Naive thymus-derived CD4-positive, alpha-beta T cell (primary cell): ENCODE measurements at regions not wholly inside any gene's neighbourhood (a gene's known extent, or its start where the extent isn't known, plus 50 kb on each side); places are given as distances from the start of the nearest gene placed in this dataset.

Source experiments
- ATAC-seq: fragments of 150-1000 bp; cut with Tn5 transposase; 2 replicates; pipeline ENCODE4 v1.10.0; 2021; ENCODE audit warnings: mild to moderate bottlenecking, moderate library complexity
- CTCF ChIA-PET: fragments of 350-600 bp; sonication (Branson Sonifier 250); formaldehyde crosslinking; loops from one replicate; lab custom pipeline; 2021; ENCODE audit warnings: antibody characterized with exemption; lab: Charles Lee
- POLR2A ChIA-PET: fragments of 350-600 bp; sonication (Branson Sonifier 250); formaldehyde crosslinking; loops from one replicate; lab custom pipeline; 2021; ENCODE audit warnings: antibody characterized with exemption, inconsistent platforms; lab: Charles Lee
- DNase-seq, 9 donors: peaks; one replicate each; pipeline versions ENCODE4 v3.0.0 to v3.0.0-alpha.2; 2020 to 2022; ENCODE audit warnings: mixed read lengths in 1 of 9
- H3K27ac ChIP-seq: one replicate; pipeline ENCODE4 v1.7.0; 2013; ENCODE audit warnings: mild to moderate bottlenecking, low read depth, low read length, moderate library complexity
- H3K27me3 ChIP-seq, 2 donors: one replicate each; pipeline ENCODE4 v1.7.0; 2013; ENCODE audit warnings: low read length in 2 of 2, mild to moderate bottlenecking in 2 of 2, moderate library complexity in 2 of 2; ENCODE audit not compliant: control insufficient read depth in 2 of 2, insufficient read depth in 2 of 2
- H3K36me3 ChIP-seq, 3 experiments: 1 replicate in 2 of 3; 2 replicates in 1 of 3; pipeline ENCODE4 v1.7.0; 2013; ENCODE audit warnings: low read length in 3 of 3, mild to moderate bottlenecking in 3 of 3, moderate library complexity in 1 of 3; ENCODE audit not compliant: insufficient read depth in 3 of 3, control insufficient read depth in 2 of 3
- H3K4me1 ChIP-seq, 2 donors: one replicate each; pipeline ENCODE4 v1.7.0; 2013; ENCODE audit warnings: low read length in 2 of 2, mild to moderate bottlenecking in 2 of 2, moderate library complexity in 1 of 2; ENCODE audit not compliant: control insufficient read depth in 2 of 2, insufficient read depth in 2 of 2
- H3K4me3 ChIP-seq: 2 replicates; pipeline ENCODE4 v1.7.0; 2013; ENCODE audit warnings: mild to moderate bottlenecking, low read length
- H3K9me3 ChIP-seq, 3 experiments: 1 replicate in 2 of 3; 2 replicates in 1 of 3; pipeline ENCODE4 v1.7.0; 2013; ENCODE audit warnings: low read length in 3 of 3; ENCODE audit not compliant: control insufficient read depth in 2 of 3
- H3K27ac Mint-ChIP-seq, 9 donors: one replicate each; pipeline ENCODE4 v1.8.0; 2020 to 2022; ENCODE audit warnings: mixed read lengths in 9 of 9, mild to moderate bottlenecking in 8 of 9, moderate library complexity in 5 of 9, inconsistent platforms in 2 of 9
- H3K27me3 Mint-ChIP-seq, 5 donors: one replicate each; pipeline ENCODE4 v1.8.0; 2021 to 2022; ENCODE audit warnings: mixed read lengths in 5 of 5, mild to moderate bottlenecking in 1 of 5
- H3K36me3 Mint-ChIP-seq, 5 donors: one replicate each; pipeline ENCODE4 v1.8.0; 2020 to 2022; ENCODE audit warnings: mixed read lengths in 5 of 5, mild to moderate bottlenecking in 3 of 5, inconsistent platforms in 1 of 5
- H3K4me1 Mint-ChIP-seq, 7 donors: one replicate each; pipeline ENCODE4 v1.8.0; 2020 to 2022; ENCODE audit warnings: mixed read lengths in 7 of 7, mild to moderate bottlenecking in 3 of 7, inconsistent platforms in 1 of 7
- H3K4me3 Mint-ChIP-seq, 10 donors: one replicate each; pipeline ENCODE4 v1.8.0; 2020 to 2022; ENCODE audit warnings: mild to moderate bottlenecking in 10 of 10, mixed read lengths in 10 of 10, moderate library complexity in 6 of 10, inconsistent platforms in 2 of 10
- H3K9me3 Mint-ChIP-seq, 11 donors: one replicate each; pipeline ENCODE4 v1.8.0; 2020 to 2022; ENCODE audit warnings: mixed read lengths in 11 of 11, mild to moderate bottlenecking in 4 of 11, inconsistent platforms in 1 of 11, moderate library complexity in 1 of 11
- intact Hi-C, 2 donors: fragments of 100-400 bp; cut with micrococcal nuclease; formaldehyde crosslinking; loops; one replicate each; pipeline ENCODE4 v1.15.1; 2023

- Mint-ChIP-seq H3K9me3 (peaks cover 0 to 17% (median 5%) of the 10 kb centered on the region in 11 donors), H3K4me1 (peaks cover 0 to 18% (median 4%) of the 10 kb centered on the region in 7 donors), H3K36me3 (peaks cover 10 to 51% (median 22%) of the 10 kb centered on the region in 5 donors), H3K4me3 (no peak overlapping the region), H3K27ac (peak overlapping the region in 1 of 9 donors; percentile 32), H3K27me3 (no peaks in the 10 kb centered on the region)
- DNase-seq (no peak), ATAC-seq (no peak)
- H3K27me3 ChIP-seq = no peaks in the 10 kb centered on the region
- H3K36me3 ChIP-seq = no peaks in the 10 kb centered on the region
- ChIA-PET POLR2A (interaction anchor here (1.3 kb wide), 1 partner anchor 107 kb away, joined by 3 read pairs; no protein-coding TSS in a partner anchor), CTCF (interaction anchor here (0.6 kb wide), 1 partner anchor 117 kb away, joined by 5 read pairs; no protein-coding TSS in a partner anchor)
- no peaks in the 10 kb centered on the region for H3K9me3 ChIP-seq
- intact Hi-C loops = no loop called here
- H3K27ac ChIP-seq = no peak overlapping the region
- H3K4me3 ChIP-seq = no peak overlapping the region
- H3K4me1 ChIP-seq = no peaks in the 10 kb centered on the region
These were observed 269.8 kb upstream of the PWP1 start for GRCh38 chr12:107415834-107416233.

- Histone ChIP-seq H3K36me3 (no peaks in the 10 kb centered on the region), H3K4me3 (no peak overlapping the region), H3K27ac (no peak overlapping the region), H3K9me3 (no peaks in the 10 kb centered on the region), H3K27me3 (no peaks in the 10 kb centered on the region), H3K4me1 (no peaks in the 10 kb centered on the region)
- H3K27ac Mint-ChIP-seq = peak overlapping the region in 1 of 9 donors; percentile 4
- H3K9me3 Mint-ChIP-seq = peaks cover 0 to 18% (median 5%) of the 10 kb centered on the region in 11 donors
- ATAC-seq (no peak), DNase-seq (no peak)
- CTCF ChIA-PET = no interaction called here
- intact Hi-C loops = no loop called here
- no peak overlapping the region for H3K4me3 Mint-ChIP-seq
- peaks cover 0 to 24% (median 5%) of the 10 kb centered on the region in 7 donors for H3K4me1 Mint-ChIP-seq
- H3K36me3 Mint-ChIP-seq = peaks cover 10 to 55% (median 23%) of the 10 kb centered on the region in 5 donors
- POLR2A ChIA-PET = no interaction called here
- no peaks in the 10 kb centered on the region for H3K27me3 Mint-ChIP-seq
These were observed 268.6 kb upstream of the PWP1 start for GRCh38 chr12:107417004-107417403.

- Histone ChIP-seq H3K36me3 (no peaks in the 10 kb centered on the region), H3K4me3 (no peak overlapping the region), H3K9me3 (no peaks in the 10 kb centered on the region), H3K27me3 (no peaks in the 10 kb centered on the region), H3K4me1 (no peaks in the 10 kb centered on the region), H3K27ac (no peak overlapping the region)
- ATAC-seq = no peak
- Mint-ChIP-seq H3K9me3 (peaks cover 0 to 18% (median 5%) of the 10 kb centered on the region in 11 donors), H3K27ac (no peak overlapping the region), H3K36me3 (peaks cover 10 to 59% (median 29%) of the 10 kb centered on the region in 5 donors), H3K4me1 (peaks cover 0 to 27% (median 5%) of the 10 kb centered on the region in 7 donors), H3K27me3 (no peaks in the 10 kb centered on the region), H3K4me3 (no peak overlapping the region)
- ChIA-PET CTCF (no interaction called here), POLR2A (no interaction called here)
- DNase-seq = no peak
- intact Hi-C loops = no loop called here
These were observed 266.6 kb upstream of the PWP1 start for GRCh38 chr12:107418981-107419380.

GRCh38 chr12:107423531-107423930, 262.1 kb upstream of the PWP1 start:
- no peak for DNase-seq
- Histone ChIP-seq H3K4me1 (no peaks in the 10 kb centered on the region), H3K27ac (no peak overlapping the region), H3K36me3 (no peaks in the 10 kb centered on the region), H3K27me3 (no peaks in the 10 kb centered on the region), H3K4me3 (no peak overlapping the region), H3K9me3 (no peaks in the 10 kb centered on the region)
- Mint-ChIP-seq H3K9me3 (peaks cover 0 to 18% (median 5%) of the 10 kb centered on the region in 11 donors), H3K36me3 (peaks cover 10 to 55% (median 36%) of the 10 kb centered on the region in 5 donors), H3K4me3 (no peak overlapping the region), H3K27ac (peak overlapping the region in 2 of 9 donors; percentile 5 to 13), H3K4me1 (peaks cover 0 to 40% (median 13%) of the 10 kb centered on the region in 7 donors), H3K27me3 (peaks cover 0 to 7% (median 0%) of the 10 kb centered on the region in 5 donors)
- intact Hi-C loops = no loop called here
- ATAC-seq = no peak
- POLR2A ChIA-PET = no interaction called here
- CTCF ChIA-PET = no interaction called here

GRCh38 chr12:107429006-107429705, 256.4 kb upstream of the PWP1 start:
- H3K27me3 ChIP-seq = no peaks in the 10 kb centered on the region
- H3K4me3 ChIP-seq = no peak overlapping the region
- CTCF ChIA-PET = interaction anchor here (1.6 kb wide), 1 partner anchor 298 kb away, joined by 4 read pairs; no protein-coding TSS in a partner anchor
- peak overlapping the region in 4 of 9 donors; percentile 5 to 51 (median 35) for H3K27ac Mint-ChIP-seq
- peaks cover 0 to 36% (median 16%) of the 10 kb centered on the region in 5 donors for H3K36me3 Mint-ChIP-seq
- no peak overlapping the region for H3K4me3 Mint-ChIP-seq
- POLR2A ChIA-PET = no interaction called here
- no peak for ATAC-seq
- H3K9me3 ChIP-seq = no peaks in the 10 kb centered on the region
- no peak overlapping the region for H3K27ac ChIP-seq
- intact Hi-C loops = no loop called here
- H3K4me1 ChIP-seq = no peaks in the 10 kb centered on the region
- peaks cover 0 to 7% (median 0%) of the 10 kb centered on the region in 5 donors for H3K27me3 Mint-ChIP-seq
- DNase-seq = no peak
- H3K36me3 ChIP-seq = no peaks in the 10 kb centered on the region
- H3K4me1 Mint-ChIP-seq = peaks cover 14 to 39% (median 25%) of the 10 kb centered on the region in 7 donors
- H3K9me3 Mint-ChIP-seq = peaks cover 0 to 4% (median 0%) of the 10 kb centered on the region in 11 donors

GRCh38 chr12:107431942-107432341, 253.7 kb upstream of the PWP1 start:
- ChIA-PET POLR2A (no interaction called here), CTCF (no interaction called here)
- DNase-seq (no peak), ATAC-seq (no peak)
- peaks cover 0 to 24% (median 10%) of the 10 kb centered on the region in 5 donors for H3K36me3 Mint-ChIP-seq
- intact Hi-C loops = no loop called here
- Histone ChIP-seq H3K4me1 (no peaks in the 10 kb centered on the region), H3K36me3 (no peaks in the 10 kb centered on the region), H3K27ac (no peak overlapping the region), H3K4me3 (no peak overlapping the region), H3K9me3 (no peaks in the 10 kb centered on the region), H3K27me3 (no peaks in the 10 kb centered on the region)
- peaks cover 0 to 3% (median 0%) of the 10 kb centered on the region in 5 donors for H3K27me3 Mint-ChIP-seq
- peaks cover 10 to 39% (median 25%) of the 10 kb centered on the region in 7 donors for H3K4me1 Mint-ChIP-seq
- no peak overlapping the region for H3K4me3 Mint-ChIP-seq
- peaks cover 0 to under 1% (median 0%) of the 10 kb centered on the region in 11 donors for H3K9me3 Mint-ChIP-seq
- H3K27ac Mint-ChIP-seq = no peak overlapping the region
